ENCODE measurements at regions not wholly inside any gene's neighbourhood (a gene's known extent, or its start where the extent isn't known, plus 50 kb on each side); places are given as distances from the start of the nearest gene placed in this dataset.

DNA sequence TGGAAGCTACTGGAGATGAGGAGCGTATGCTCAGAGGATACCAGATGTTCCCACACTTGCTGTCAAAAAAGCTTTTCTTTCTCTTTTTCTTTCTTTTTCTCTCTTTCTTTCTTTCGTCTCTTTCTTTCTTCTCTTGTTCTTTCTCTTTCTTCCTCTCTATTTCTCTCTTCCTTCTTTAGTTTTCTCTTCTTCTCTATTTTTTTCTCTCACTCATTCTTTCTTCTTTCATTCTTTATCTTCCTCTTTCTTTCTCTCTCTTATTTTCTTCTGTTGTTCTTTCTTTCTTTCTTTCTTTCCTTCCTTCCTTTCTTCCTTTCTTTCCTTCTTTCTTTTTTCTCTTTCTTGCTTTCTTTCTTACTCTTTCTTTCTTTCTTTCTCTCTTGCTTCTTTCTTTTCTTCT, 457.6 kb downstream of the CMPK2 start:
- H3K36me3 Mint-ChIP-seq (ENCODE audit: unreplicated experiment), result no peaks in the 10 kb centered on the region
- TF ChIP-seq, protein P1, sequence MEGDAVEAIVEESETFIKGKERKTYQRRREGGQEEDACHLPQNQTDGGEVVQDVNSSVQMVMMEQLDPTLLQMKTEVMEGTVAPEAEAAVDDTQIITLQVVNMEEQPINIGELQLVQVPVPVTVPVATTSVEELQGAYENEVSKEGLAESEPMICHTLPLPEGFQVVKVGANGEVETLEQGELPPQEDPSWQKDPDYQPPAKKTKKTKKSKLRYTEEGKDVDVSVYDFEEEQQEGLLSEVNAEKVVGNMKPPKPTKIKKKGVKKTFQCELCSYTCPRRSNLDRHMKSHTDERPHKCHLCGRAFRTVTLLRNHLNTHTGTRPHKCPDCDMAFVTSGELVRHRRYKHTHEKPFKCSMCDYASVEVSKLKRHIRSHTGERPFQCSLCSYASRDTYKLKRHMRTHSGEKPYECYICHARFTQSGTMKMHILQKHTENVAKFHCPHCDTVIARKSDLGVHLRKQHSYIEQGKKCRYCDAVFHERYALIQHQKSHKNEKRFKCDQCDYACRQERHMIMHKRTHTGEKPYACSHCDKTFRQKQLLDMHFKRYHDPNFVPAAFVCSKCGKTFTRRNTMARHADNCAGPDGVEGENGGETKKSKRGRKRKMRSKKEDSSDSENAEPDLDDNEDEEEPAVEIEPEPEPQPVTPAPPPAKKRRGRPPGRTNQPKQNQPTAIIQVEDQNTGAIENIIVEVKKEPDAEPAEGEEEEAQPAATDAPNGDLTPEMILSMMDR (IDR thresholded peaks at IDR 0.05), result no peak
- H3K4me1 Mint-ChIP-seq (ENCODE audit: unreplicated experiment), result peaks cover 3% of the 10 kb centered on the region
- H3K27ac Mint-ChIP-seq (ENCODE audit: unreplicated experiment), result no peak overlapping the region
- no peak overlapping the region for H3K4me3 Mint-ChIP-seq (ENCODE audit: unreplicated experiment)
- H3K27me3 Mint-ChIP-seq (ENCODE audit: unreplicated experiment), result no peaks in the 10 kb centered on the region
- no peak for DNase-seq (ENCODE audit: extremely low spot score, unreplicated experiment)
- H3K9me3 Mint-ChIP-seq (ENCODE audit: unreplicated experiment), result no peaks in the 10 kb centered on the region

DNA sequence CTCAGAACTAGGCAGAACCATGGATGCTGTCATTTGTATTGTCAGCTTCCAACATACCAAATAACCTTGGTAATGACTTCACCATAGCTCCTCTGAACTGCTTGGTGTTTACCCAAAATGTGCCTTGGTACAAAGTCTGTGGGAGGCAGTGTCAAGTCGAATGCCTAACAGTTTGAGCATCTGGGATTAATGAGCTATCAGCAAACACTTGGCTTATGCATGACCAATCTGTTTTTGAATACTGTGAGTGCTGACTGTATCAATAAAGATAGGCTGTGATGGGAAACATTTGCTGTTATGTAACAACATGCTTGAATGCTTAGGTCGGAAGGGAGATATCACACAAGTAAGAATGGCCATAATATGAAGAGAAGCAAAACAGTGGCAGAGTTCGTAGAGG, 455.4 kb downstream of the CMPK2 start:
- H3K4me1 Mint-ChIP-seq (ENCODE audit: unreplicated experiment), result peaks cover 3% of the 10 kb centered on the region
- H3K9me3 Mint-ChIP-seq (ENCODE audit: unreplicated experiment), result no peaks in the 10 kb centered on the region
- no peak overlapping the region for H3K27ac Mint-ChIP-seq (ENCODE audit: unreplicated experiment)
- H3K27me3 Mint-ChIP-seq (ENCODE audit: unreplicated experiment), result no peaks in the 10 kb centered on the region
- H3K36me3 Mint-ChIP-seq (ENCODE audit: unreplicated experiment), result no peaks in the 10 kb centered on the region
- TF ChIP-seq, protein P1 (IDR thresholded peaks at IDR 0.05), result no peak
- DNase-seq (ENCODE audit: extremely low spot score, unreplicated experiment), result no peak
- H3K4me3 Mint-ChIP-seq (ENCODE audit: unreplicated experiment), result no peak overlapping the region

DNA sequence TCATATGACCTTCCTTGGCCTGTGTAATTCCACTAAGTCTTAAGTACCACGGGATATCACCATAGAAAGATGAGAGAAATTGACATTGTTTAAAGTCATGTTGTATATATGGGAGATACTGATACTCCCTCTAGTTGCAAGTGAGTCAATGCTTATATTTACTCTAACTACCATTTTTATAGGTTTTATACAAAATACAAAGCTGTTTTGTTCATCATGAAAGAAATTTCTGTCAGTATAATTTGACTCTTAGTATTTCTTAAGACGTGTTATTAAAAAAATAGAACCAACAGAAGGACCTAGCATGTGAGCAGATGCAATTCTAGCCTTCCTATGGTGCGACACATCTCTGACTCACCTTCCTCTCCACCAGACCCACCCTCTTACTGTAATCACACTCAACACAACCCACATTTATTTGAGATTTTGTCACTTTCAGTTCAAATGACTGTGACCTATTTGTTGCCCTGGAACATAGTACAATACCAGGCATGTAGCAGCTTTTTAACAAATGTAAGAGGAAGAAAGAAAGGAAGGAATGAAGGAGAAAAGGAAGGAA, 453.1 kb downstream of the CMPK2 start:
- Mint-ChIP-seq H3K4me3 (ENCODE audit: unreplicated experiment) (no peak overlapping the region), H3K36me3 (ENCODE audit: unreplicated experiment) (no peaks in the 10 kb centered on the region), H3K27me3 (ENCODE audit: unreplicated experiment) (no peaks in the 10 kb centered on the region), H3K4me1 (ENCODE audit: unreplicated experiment) (peaks cover 3% of the 10 kb centered on the region), H3K27ac (ENCODE audit: unreplicated experiment) (no peak overlapping the region), H3K9me3 (ENCODE audit: unreplicated experiment) (no peaks in the 10 kb centered on the region)
- DNase-seq (ENCODE audit: extremely low spot score, unreplicated experiment), result no peak
- TF ChIP-seq, protein P1 (IDR thresholded peaks at IDR 0.05), result no peak

DNA sequence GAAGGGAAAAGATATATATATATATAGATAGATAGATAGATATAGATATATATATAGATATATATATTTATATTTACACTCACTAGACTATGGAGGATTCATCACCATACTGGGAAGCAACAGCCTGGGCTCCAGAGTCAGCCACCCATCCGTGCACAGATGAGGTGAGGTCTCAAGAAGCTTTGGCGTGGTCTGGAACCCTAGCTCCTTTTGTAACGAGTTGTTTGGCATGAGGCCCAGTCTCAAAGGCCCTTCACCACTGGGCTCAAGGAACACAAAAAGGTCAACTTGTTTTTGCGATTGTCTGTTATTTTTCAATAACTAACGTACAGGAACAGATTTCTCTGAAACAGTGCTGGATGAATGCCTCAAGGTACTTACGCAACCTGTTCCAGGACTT, 448.7 kb downstream of the CMPK2 start:
- Mint-ChIP-seq H3K4me1 (ENCODE audit: unreplicated experiment) (peaks cover 9% of the 10 kb centered on the region), H3K9me3 (ENCODE audit: unreplicated experiment) (no peaks in the 10 kb centered on the region), H3K36me3 (ENCODE audit: unreplicated experiment) (no peaks in the 10 kb centered on the region), H3K27ac (ENCODE audit: unreplicated experiment) (no peak overlapping the region), H3K4me3 (ENCODE audit: unreplicated experiment) (no peak overlapping the region), H3K27me3 (ENCODE audit: unreplicated experiment) (no peaks in the 10 kb centered on the region)
- no peak for DNase-seq (ENCODE audit: extremely low spot score, unreplicated experiment)
- TF ChIP-seq, protein P1 (IDR thresholded peaks at IDR 0.05), result no peak

DNA sequence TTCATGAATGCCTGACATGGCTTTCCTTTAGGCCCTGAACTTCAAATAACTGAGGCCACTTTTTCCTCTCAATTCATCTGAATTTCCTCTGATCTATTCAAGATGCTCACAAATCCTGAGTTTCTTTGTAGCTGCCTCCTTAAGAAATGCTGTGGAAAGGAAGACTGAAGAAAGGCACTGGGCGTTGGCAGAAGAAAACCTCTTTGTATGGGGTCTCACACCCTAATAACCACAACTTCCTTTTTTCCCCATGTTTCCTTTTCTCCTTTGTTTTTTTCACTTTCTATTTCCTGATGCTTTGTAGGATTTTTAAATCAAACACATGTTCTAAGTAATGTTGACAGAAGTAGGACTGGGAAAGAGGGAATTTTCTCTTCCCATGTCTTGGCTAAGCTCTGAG, 447.4 kb downstream of the CMPK2 start:
- H3K27me3 Mint-ChIP-seq (ENCODE audit: unreplicated experiment), result no peaks in the 10 kb centered on the region
- DNase-seq (ENCODE audit: extremely low spot score, unreplicated experiment), result no peak
- H3K36me3 Mint-ChIP-seq (ENCODE audit: unreplicated experiment), result no peaks in the 10 kb centered on the region
- TF ChIP-seq, protein P1 (IDR thresholded peaks at IDR 0.05), result no peak
- H3K4me1 Mint-ChIP-seq (ENCODE audit: unreplicated experiment), result peaks cover 6% of the 10 kb centered on the region
- H3K4me3 Mint-ChIP-seq (ENCODE audit: unreplicated experiment), result no peak overlapping the region
- no peaks in the 10 kb centered on the region for H3K9me3 Mint-ChIP-seq (ENCODE audit: unreplicated experiment)
- H3K27ac Mint-ChIP-seq (ENCODE audit: unreplicated experiment), result no peak overlapping the region

All from osteocyte (in vitro differentiated cells).